H1 (cell line): ENCODE measurements at regions not wholly inside any gene's neighbourhood (a gene's known extent, or its start where the extent isn't known, plus 50 kb on each side); places are given as distances from the start of the nearest gene placed in this dataset.

ENCODE experiments used
- CTCF ChIA-PET: fragments of 300-600 bp; sonication (Branson Sonifier 250); formaldehyde crosslinking; loops from one replicate; lab custom pipeline; 2021; ENCODE audit not compliant: partially characterized antibody; lab: Charles Lee
- POLR2A ChIA-PET: fragments of 300-600 bp; sonication (Branson Sonifier 250); formaldehyde crosslinking; loops from one replicate; lab custom pipeline; 2021; ENCODE audit warnings: inconsistent platforms; ENCODE audit not compliant: partially characterized antibody; lab: Charles Lee
- DNase-seq, 2 experiments: peaks; one replicate each; pipeline versions ENCODE4 v3.0.0 to v3.0.0-alpha.2; 2010 to 2022; ENCODE audit warnings: low spot score in 2 of 2, low read depth in 1 of 2, mixed read lengths in 1 of 2
- FAIRE-seq: peaks from 2 replicates; lab custom pipeline; 2011; peaks lifted over from hg19 to GRCh38; lab: Jason Lieb, UNC
- H2AFZ ChIP-seq: 2 replicates; pipeline ENCODE4 v1.8.1; 2012; ENCODE audit warnings: low read length, inconsistent platforms
- H2AK5ac ChIP-seq: 2 replicates; pipeline ENCODE4 v1.6.1; 2013; ENCODE audit warnings: low read depth, low read length
- H2BK120ac ChIP-seq: replicated peaks from 2 replicates; pipeline ENCODE3; 2013; ENCODE audit warnings: low read depth, low read length, inconsistent platforms
- H2BK12ac ChIP-seq: 2 replicates; pipeline ENCODE4 v1.6.1; 2013; ENCODE audit warnings: low read depth, low read length
- H2BK15ac ChIP-seq: 2 replicates; pipeline ENCODE4 v1.6.1; 2013; ENCODE audit warnings: low read length
- H2BK20ac ChIP-seq: 2 replicates; pipeline ENCODE4 v1.6.1; 2013; ENCODE audit warnings: low read length
- H2BK5ac ChIP-seq: 2 replicates; pipeline ENCODE4 v1.6.1; 2013; ENCODE audit warnings: low read depth, low read length
- H3K14ac ChIP-seq: 2 replicates; pipeline ENCODE4 v1.6.1; 2013; ENCODE audit warnings: inconsistent platforms; ENCODE audit not compliant: insufficient read length
- H3K18ac ChIP-seq: 2 replicates; pipeline ENCODE4 v1.6.1; 2013; ENCODE audit warnings: low read length; ENCODE audit errors: extremely low read depth
- H3K23ac ChIP-seq: 2 replicates; pipeline ENCODE4 v1.6.1; 2013; ENCODE audit warnings: inconsistent platforms; ENCODE audit not compliant: insufficient read length
- H3K23me2 ChIP-seq: 2 replicates; pipeline ENCODE4 v1.6.1; 2013; ENCODE audit warnings: low read depth, low read length
- H3K27ac ChIP-seq: 2 replicates; pipeline ENCODE4 v1.6.1; 2011; ENCODE audit warnings: low read depth, low read length, inconsistent platforms
- H3K27me3 ChIP-seq, 4 experiments: replicated peaks in 1 of 4; 1 replicate in 1 of 4; 2 replicates in 3 of 4; pipeline versions ENCODE4 v1.6.1 to v1.8.1; 2011 to 2013; ENCODE audit warnings: low read length in 3 of 4, mild to moderate bottlenecking in 3 of 4, inconsistent platforms in 2 of 4, mixed read lengths in 2 of 4, moderate library complexity in 1 of 4; ENCODE audit not compliant: control insufficient read depth in 3 of 4, insufficient read depth in 3 of 4; ENCODE audit errors: extremely low read depth in 1 of 4
- H3K36me3 ChIP-seq, 4 experiments: 2 replicates each; pipeline versions ENCODE4 v1.6.1 to v1.8.1; 2011 to 2013; ENCODE audit warnings: mild to moderate bottlenecking in 4 of 4, low read length in 3 of 4, moderate library complexity in 2 of 4, control low read depth in 1 of 4, inconsistent platforms in 1 of 4; ENCODE audit not compliant: insufficient read depth in 4 of 4, control insufficient read depth in 2 of 4
- H3K4ac ChIP-seq: replicated peaks from 2 replicates; pipeline ENCODE3; 2013; ENCODE audit warnings: low read length, low read depth, mixed read lengths, inconsistent platforms; ENCODE audit not compliant: insufficient read length
- H3K4me1 ChIP-seq, 4 experiments: replicated peaks in 1 of 4; 1 replicate in 1 of 4; 2 replicates in 3 of 4; pipeline versions ENCODE4 v1.6.1 to v1.8.1; 2011 to 2013; ENCODE audit warnings: low read length in 3 of 4, inconsistent platforms in 2 of 4, mixed read lengths in 1 of 4; ENCODE audit not compliant: insufficient read depth in 4 of 4, control insufficient read depth in 3 of 4
- H3K4me2 ChIP-seq, 2 experiments: 2 replicates each; pipeline versions ENCODE4 v1.6.1 to v1.8.1; 2011 to 2013; ENCODE audit warnings: low read depth in 2 of 2, low read length in 2 of 2, control low read depth in 1 of 2, inconsistent platforms in 1 of 2, mild to moderate bottlenecking in 1 of 2; ENCODE audit not compliant: insufficient read depth in 1 of 2
- H3K4me3 ChIP-seq, 4 experiments: fragments of 200-600, 300-600 bp in 1 of 4; sonication (generic), shearing (Covaris generic), sonication (Bioruptor Twin) in 1 of 4; 2 replicates each; pipeline versions ENCODE4 v1.5.1 to v1.8.1; 2011 to 2016; ENCODE audit warnings: low read length in 4 of 4, low read depth in 3 of 4, control low read depth in 2 of 4, inconsistent platforms in 2 of 4, mild to moderate bottlenecking in 2 of 4, mixed read lengths in 1 of 4, moderate library complexity in 1 of 4; ENCODE audit not compliant: insufficient read depth in 2 of 4; ENCODE audit errors: extremely low read depth in 1 of 4
- H3K56ac ChIP-seq: replicated peaks from 2 replicates; pipeline ENCODE3; 2013; ENCODE audit warnings: low read depth, mild to moderate bottlenecking, mixed read lengths, low read length, inconsistent platforms; ENCODE audit not compliant: insufficient read length
- H3K79me1 ChIP-seq: 2 replicates; pipeline ENCODE4 v1.6.1; 2013; ENCODE audit warnings: low read depth, low read length, control low read depth
- H3K79me2 ChIP-seq, 2 experiments: 2 replicates each; pipeline versions ENCODE4 v1.6.1 to v1.8.1; 2012 to 2013; ENCODE audit warnings: low read length in 2 of 2, mild to moderate bottlenecking in 2 of 2, inconsistent platforms in 1 of 2; ENCODE audit not compliant: insufficient read depth in 2 of 2, control insufficient read depth in 1 of 2
- H3K9ac ChIP-seq, 4 experiments: replicated peaks in 1 of 4; 1 replicate in 1 of 4; 2 replicates in 3 of 4; pipeline versions ENCODE4 v1.6.1 to v1.8.1; 2011 to 2013; ENCODE audit warnings: low read depth in 3 of 4, low read length in 3 of 4, control low read depth in 2 of 4, mild to moderate bottlenecking in 2 of 4, moderate library complexity in 2 of 4, inconsistent platforms in 1 of 4; ENCODE audit errors: extremely low read depth in 1 of 4
- H3K9me3 ChIP-seq, 2 experiments: 2 replicates each; pipeline versions ENCODE4 v1.6.1 to v1.8.1; 2012 to 2013; ENCODE audit warnings: mild to moderate bottlenecking in 2 of 2, moderate library complexity in 2 of 2, control low read depth in 1 of 2, inconsistent platforms in 1 of 2, low read depth in 1 of 2, low read length in 1 of 2, mixed read lengths in 1 of 2; ENCODE audit not compliant: insufficient read depth in 2 of 2
- H4K20me1 ChIP-seq, 2 experiments: replicated peaks in 1 of 2; 2 replicates each; pipeline versions ENCODE3 to v1.8.1; 2011 to 2013; ENCODE audit warnings: inconsistent platforms in 2 of 2, low read length in 2 of 2, mild to moderate bottlenecking in 1 of 2; ENCODE audit not compliant: insufficient read depth in 2 of 2, control insufficient read depth in 1 of 2
- H4K5ac ChIP-seq: 2 replicates; pipeline ENCODE4 v1.6.1; 2013; ENCODE audit warnings: low read length, low read depth, mixed read lengths, inconsistent platforms; ENCODE audit not compliant: insufficient read length
- H4K8ac ChIP-seq: 2 replicates; pipeline ENCODE4 v1.8.0; 2013; ENCODE audit warnings: mild to moderate bottlenecking, moderate library complexity, low read length, inconsistent platforms; ENCODE audit not compliant: insufficient read depth; ENCODE audit errors: extremely low read depth
- H4K91ac ChIP-seq: replicated peaks from 2 replicates; pipeline ENCODE3; 2013; ENCODE audit warnings: low read length, mixed read lengths, inconsistent platforms; ENCODE audit not compliant: insufficient read length
- BCL11A ChIP-seq, 2 experiments: IDR thresholded peaks; one replicate each; pipeline ENCODE4 v1.6.1; 2011; ENCODE audit warnings: low read depth in 2 of 2, low read length in 2 of 2, mild to moderate bottlenecking in 2 of 2
- EP300 ChIP-seq, 2 experiments: IDR thresholded peaks; 1 replicate in 1 of 2; 2 replicates in 1 of 2; pipeline ENCODE4 v1.6.1; 2011 to 2012; ENCODE audit warnings: low read depth in 2 of 2, low read length in 2 of 2, mild to moderate bottlenecking in 2 of 2, borderline replicate concordance in 1 of 2, inconsistent platforms in 1 of 2, moderate library complexity in 1 of 2
- GABPA ChIP-seq: IDR thresholded peaks from 2 replicates; pipeline ENCODE4 v1.6.1; 2011; ENCODE audit warnings: mild to moderate bottlenecking, low read length, moderate library complexity, borderline replicate concordance; ENCODE audit not compliant: insufficient read depth
- KDM5A ChIP-seq: fragments of 200-600 bp; IDR thresholded peaks from 2 replicates; pipeline ENCODE4 v1.7.1; 2012; ENCODE audit warnings: mild to moderate bottlenecking, low read length, inconsistent platforms, mixed read lengths
- NANOG ChIP-seq: IDR thresholded peaks from 2 replicates; pipeline ENCODE4 v1.6.1; 2011; ENCODE audit warnings: low read length, low read depth, mild to moderate bottlenecking, inconsistent platforms; ENCODE audit not compliant: insufficient read depth, poor library complexity, severe bottlenecking
- NRF1 ChIP-seq: IDR thresholded peaks from 2 replicates; pipeline ENCODE4 v1.6.1; 2011; ENCODE audit warnings: mild to moderate bottlenecking, low read depth, low read length, improper control_type of control experiment
- POLR2A ChIP-seq, 2 experiments: IDR thresholded peaks; 1 replicate in 1 of 2; 2 replicates in 1 of 2; pipeline ENCODE4 v1.6.1; 2011; ENCODE audit warnings: low read depth in 2 of 2, low read length in 2 of 2, mild to moderate bottlenecking in 2 of 2; ENCODE audit errors: control extremely low read depth in 1 of 2
- POLR2AphosphoS5 ChIP-seq: IDR thresholded peaks from 2 replicates; pipeline ENCODE4 v1.6.1; 2011; ENCODE audit warnings: low read depth, low read length
- RBBP5 ChIP-seq: IDR thresholded peaks from 2 replicates; pipeline ENCODE4 v1.7.1; 2012; ENCODE audit warnings: low read depth, mild to moderate bottlenecking, inconsistent platforms, low read length, moderate library complexity, borderline replicate concordance
- RFX5 ChIP-seq: IDR thresholded peaks from 2 replicates; pipeline ENCODE4 v1.6.1; 2011; ENCODE audit warnings: low read depth, low read length, improper control_type of control experiment, borderline replicate concordance
- SIN3A ChIP-seq, 2 experiments: IDR thresholded peaks in 1 of 2; conservative IDR thresholded peaks in 1 of 2; 2 replicates each; pipeline ENCODE4 v1.6.1; 2011 to 2012; ENCODE audit warnings: low read length in 2 of 2, improper control_type of control experiment in 1 of 2, low read depth in 1 of 2, mild to moderate bottlenecking in 1 of 2
- SP1 ChIP-seq: IDR thresholded peaks from 2 replicates; pipeline ENCODE4 v1.6.1; 2011; ENCODE audit warnings: low read depth, low read length
- SRF ChIP-seq: IDR thresholded peaks from 2 replicates; pipeline ENCODE4 v1.6.1; 2011; ENCODE audit warnings: mild to moderate bottlenecking, low read depth, low read length, moderate library complexity
- WGBS, 2 experiments: shearing (Covaris generic) in 1 of 2; methylation state at CpG; one replicate each; pipeline versions ENCODE4 v1.1.6 to v1.1.7; 2013 to 2015; ENCODE audit warnings: low lambda C conversion rate in 2 of 2, mixed read lengths in 2 of 2, inconsistent platforms in 1 of 2, low coverage in 1 of 2, missing lambda C conversion rate in 1 of 2; ENCODE audit not compliant: insufficient replicate concordance in 2 of 2, insufficient coverage in 1 of 2, insufficient read length in 1 of 2; ENCODE audit errors: extremely low coverage in 1 of 2, missing lambda C conversion rate in 1 of 2; 5-methylcytosine and 5-hydroxymethylcytosine counted together
- TF ChIP-seq, protein P1 (sequence below): IDR thresholded peaks from 2 replicates; pipeline ENCODE4 v1.6.1; 2012; ENCODE audit warnings: inconsistent platforms

- WGBS, 2 experiments = 94% methylated on average over 6 of the region's 6 CpGs; no CpG with 5 or more reads in 1 of the 2 experiments
- H2BK20ac ChIP-seq = no peak overlapping the region
- no peak overlapping the region for H3K4me3 ChIP-seq
- H3K4me2 ChIP-seq = no peak overlapping the region
- no peaks in the 10 kb centered on the region for H3K23me2 ChIP-seq
- H4K20me1 ChIP-seq = no peaks in the 10 kb centered on the region
- H2BK15ac ChIP-seq = no peak overlapping the region
- H3K36me3 ChIP-seq = no peaks in the 10 kb centered on the region
- no peak overlapping the region for H4K5ac ChIP-seq
- H3K79me1 ChIP-seq = no peaks in the 10 kb centered on the region
- no peak overlapping the region for H2AFZ ChIP-seq
- H2BK5ac ChIP-seq = no peak overlapping the region
- no peak for FAIRE-seq
- H3K56ac ChIP-seq = no peak overlapping the region
- H3K27me3 ChIP-seq = no peaks in the 10 kb centered on the region
- POLR2A ChIA-PET = no interaction called here
- H3K18ac ChIP-seq = no peak overlapping the region
- CTCF ChIA-PET = no interaction called here
- no peaks in the 10 kb centered on the region for H3K4me1 ChIP-seq
- H3K9ac ChIP-seq = no peak overlapping the region
- TF ChIP-seq SIN3A (conservative IDR thresholded peaks at IDR 0.05 in 1 of 2, IDR thresholded peaks at IDR 0.05 in 1 of 2; ENCODE audit: low read depth in 1 of 2, low read length in 2 of 2) (no peak), RFX5 (no peak), NRF1 (no peak), NANOG (no peak), POLR2AphosphoS5 (no peak), RBBP5 (no peak), SRF (no peak), POLR2A (IDR thresholded peaks at IDR 0.05; ENCODE audit: control extremely low read depth in 1 of 2, low read depth in 2 of 2, low read length in 2 of 2) (no peak), SP1 (no peak), KDM5A (no peak), GABPA (no peak), BCL11A (IDR thresholded peaks at IDR 0.05; ENCODE audit: low read depth in 2 of 2, low read length in 2 of 2) (no peak), EP300 (IDR thresholded peaks at IDR 0.05; ENCODE audit: borderline replicate concordance in 1 of 2, low read depth in 2 of 2, low read length in 2 of 2) (no peak)
- TF ChIP-seq, protein P1, sequence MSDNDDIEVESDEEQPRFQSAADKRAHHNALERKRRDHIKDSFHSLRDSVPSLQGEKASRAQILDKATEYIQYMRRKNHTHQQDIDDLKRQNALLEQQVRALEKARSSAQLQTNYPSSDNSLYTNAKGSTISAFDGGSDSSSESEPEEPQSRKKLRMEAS = no peak
- H4K8ac ChIP-seq = no peak overlapping the region
- no peak for DNase-seq
- no peak overlapping the region for H2BK12ac ChIP-seq
- H3K9me3 ChIP-seq = no peaks in the 10 kb centered on the region
- H3K79me2 ChIP-seq = no peaks in the 10 kb centered on the region
- no peak overlapping the region for H3K23ac ChIP-seq
- H4K91ac ChIP-seq = no peak overlapping the region
- H3K27ac ChIP-seq = no peak overlapping the region
- no peak overlapping the region for H3K4ac ChIP-seq
- H2BK120ac ChIP-seq = no peak overlapping the region
- no peak overlapping the region for H2AK5ac ChIP-seq
- no peak overlapping the region for H3K14ac ChIP-seq
Observed at GRCh38 chr2:176579608-176580007, 310.4 kb downstream of the MTX2 start.
